HG03108 (cell line): ENCODE measurements at regions not wholly inside any gene's neighbourhood (a gene's known extent, or its start where the extent isn't known, plus 50 kb on each side); places are given as distances from the start of the nearest gene placed in this dataset.
"Not testable (repeated sequence)": the region's sequence is repeated elsewhere in the genome, so short reads cannot be mapped to it uniquely, and the experiment has no call there.

Experiments used
- ATAC-seq: cut with Tn5 transposase; IDR thresholded peaks from one replicate; pipeline ENCODE4 v1.9.1; 2021; ENCODE audit warnings: moderate library complexity; ENCODE audit not compliant: unreplicated experiment

- ATAC-seq = no peak
Observed at GRCh38 chr7:106583706-106584690, 77.0 kb downstream of the CCDC71L start.

- ATAC-seq = no peak
Observed at GRCh38 chr7:106583100-106583499, 77.9 kb downstream of the CCDC71L start.

- ATAC-seq = no peak
Observed at GRCh38 chr7:106582365-106582764, 78.6 kb downstream of the CCDC71L start.

GRCh38 chr7:106579086-106579485 lies 81.9 kb downstream of the CCDC71L start:
- ATAC-seq = not testable (repeated sequence)

GRCh38 chr7:106575138-106575823 lies 85.7 kb downstream of the CCDC71L start:
- ATAC-seq = no peak

GRCh38 chr7:106573738-106574137 lies 87.2 kb downstream of the CCDC71L start:
- ATAC-seq = no peak

GRCh38 chr7:106573125-106573663 lies 87.8 kb downstream of the CCDC71L start:
- ATAC-seq = no peak

- ATAC-seq = no peak
Observed at GRCh38 chr7:106572394-106573124, 88.4 kb downstream of the CCDC71L start.

GRCh38 chr7:106571563-106571962 lies 89.4 kb downstream of the CCDC71L start:
- no peak for ATAC-seq

GRCh38 chr7:106570948-106571418 lies 90.0 kb downstream of the CCDC71L start:
- ATAC-seq = no peak

- no peak for ATAC-seq
Observed at GRCh38 chr7:106570146-106570545, 90.8 kb downstream of the CCDC71L start.

GRCh38 chr7:106569500-106569929 lies 91.4 kb downstream of the CCDC71L start:
- ATAC-seq = no peak

GRCh38 chr7:106568680-106569499 lies 92.1 kb downstream of the CCDC71L start:
- ATAC-seq = no peak

- no peak for ATAC-seq
Observed at GRCh38 chr7:106568002-106568679, 92.8 kb downstream of the CCDC71L start.

- ATAC-seq = not testable (repeated sequence)
Observed at GRCh38 chr7:106567204-106568001, 93.6 kb downstream of the CCDC71L start.

GRCh38 chr7:106566672-106567071 lies 94.3 kb downstream of the CCDC71L start:
- no peak for ATAC-seq

GRCh38 chr7:106566196-106566595 lies 94.8 kb downstream of the CCDC71L start:
- ATAC-seq = no peak

- ATAC-seq = no peak
Observed at GRCh38 chr7:106565428-106565827, 95.5 kb downstream of the CCDC71L start.
